CD1c-positive myeloid dendritic cell (primary cell): ENCODE measurements at regions not wholly inside any gene's neighbourhood (a gene's known extent, or its start where the extent isn't known, plus 50 kb on each side); places are given as distances from the start of the nearest gene placed in this dataset.
A peak's percentile ranks its signal among the peaks of the same experiment; 100 is the strongest.

Experiments used
- DNase-seq: peaks from one replicate; pipeline ENCODE4 v3.0.0-alpha.2; 2016; ENCODE audit errors: extremely low spot score

GRCh38 chr20:51335329-51335841 lies 207.1 kb downstream of the NFATC2 start:
- no peak for DNase-seq

DNA sequence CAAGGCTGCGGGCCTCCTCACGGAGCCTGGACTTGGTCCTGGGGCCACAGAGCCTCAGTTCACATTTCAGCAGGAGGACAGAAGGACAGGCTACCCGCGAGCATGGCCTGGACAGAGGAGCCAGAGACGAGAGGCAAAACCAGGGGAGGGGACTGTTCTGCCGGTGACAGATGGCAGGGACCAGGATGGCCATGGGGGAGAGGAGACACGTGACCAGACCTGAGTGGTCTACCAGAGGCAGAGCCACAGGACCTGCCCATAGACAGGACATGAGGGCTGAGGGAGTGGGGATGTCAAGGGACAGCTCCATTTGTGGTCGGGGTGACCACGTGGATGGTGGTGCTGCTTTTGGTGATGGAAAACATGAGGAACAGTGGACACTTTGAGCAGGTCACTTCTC lies 207.9 kb downstream of the NFATC2 start:
- DNase-seq: no peak

DNA sequence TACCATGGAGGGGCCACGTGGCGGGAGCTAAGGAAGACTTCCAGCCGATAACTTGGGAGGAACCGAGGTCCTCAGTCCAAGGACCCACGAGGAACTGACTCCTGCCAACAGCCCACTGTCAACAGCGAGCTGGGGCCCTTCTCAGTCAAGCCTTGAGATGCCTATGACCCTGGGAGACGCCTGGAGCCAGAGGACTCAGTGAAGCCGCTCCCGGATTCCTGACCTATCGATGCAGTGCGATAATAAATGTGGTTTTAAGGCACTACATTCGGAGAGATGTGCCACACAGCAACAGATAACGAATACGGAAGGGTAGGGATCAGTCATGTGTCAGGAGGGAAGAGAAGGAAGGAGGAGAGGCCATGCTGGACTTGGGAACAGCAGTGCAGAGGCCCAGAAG lies 208.5 kb downstream of the NFATC2 start:
- DNase-seq: no peak

DNA sequence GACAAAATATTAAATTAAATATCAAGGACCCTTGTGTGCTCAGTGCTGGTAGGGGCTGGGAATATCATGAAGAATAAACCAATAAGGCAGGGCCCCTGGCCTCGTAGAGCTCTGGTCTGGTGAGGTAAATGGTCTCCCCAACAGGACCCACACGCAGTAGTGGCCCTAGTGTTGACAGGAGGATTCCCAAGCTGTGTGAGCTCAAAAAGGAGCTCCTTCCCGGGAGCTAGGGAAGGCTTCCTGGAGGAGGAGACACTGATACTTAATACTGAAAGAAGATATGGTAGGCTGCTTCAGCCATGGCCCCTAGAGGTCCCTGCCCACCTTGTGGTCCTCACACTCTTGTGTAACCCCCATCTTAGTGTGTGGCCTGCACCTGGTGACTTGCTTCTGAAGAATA lies 209.1 kb downstream of the NFATC2 start:
- DNase-seq: no peak

- no peak for DNase-seq
Measured at GRCh38 chr20:51331481-51331880, 211.0 kb downstream of the NFATC2 start.

DNA sequence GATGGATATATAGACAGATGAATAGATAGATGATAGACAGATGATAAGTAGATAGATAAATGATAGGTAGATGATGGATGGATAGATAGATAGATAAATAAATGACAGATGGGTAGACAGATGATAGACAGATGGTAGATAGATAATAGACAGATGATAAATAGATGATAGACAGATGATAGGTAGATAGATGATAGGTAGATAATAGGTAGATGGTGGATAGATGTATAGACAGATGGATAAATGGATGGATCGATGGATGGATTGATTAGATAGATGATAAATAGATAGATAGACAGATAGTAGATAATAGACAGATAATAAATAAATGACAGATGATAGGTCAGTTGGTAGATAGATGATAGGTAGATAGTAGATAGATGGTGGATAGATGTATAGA lies 212.7 kb downstream of the NFATC2 start:
- no peak for DNase-seq

- no peak for DNase-seq
Measured at GRCh38 chr20:51327251-51327841, 215.2 kb downstream of the NFATC2 start.

- peak; percentile 23 for DNase-seq
Measured at GRCh38 chr20:51326201-51326819, 216.2 kb downstream of the NFATC2 start.

- no peak for DNase-seq
Measured at GRCh38 chr20:51322164-51322707, 220.3 kb downstream of the NFATC2 start.

- DNase-seq: no peak
Measured at GRCh38 chr20:51321343-51322163, 221.0 kb downstream of the NFATC2 start.

GRCh38 chr20:51319522-51319921 lies 223.0 kb downstream of the NFATC2 start:
- peak; percentile 3 for DNase-seq

- peak; percentile 43 for DNase-seq
Measured at GRCh38 chr20:51318058-51318949, 224.2 kb downstream of the NFATC2 start.

DNA sequence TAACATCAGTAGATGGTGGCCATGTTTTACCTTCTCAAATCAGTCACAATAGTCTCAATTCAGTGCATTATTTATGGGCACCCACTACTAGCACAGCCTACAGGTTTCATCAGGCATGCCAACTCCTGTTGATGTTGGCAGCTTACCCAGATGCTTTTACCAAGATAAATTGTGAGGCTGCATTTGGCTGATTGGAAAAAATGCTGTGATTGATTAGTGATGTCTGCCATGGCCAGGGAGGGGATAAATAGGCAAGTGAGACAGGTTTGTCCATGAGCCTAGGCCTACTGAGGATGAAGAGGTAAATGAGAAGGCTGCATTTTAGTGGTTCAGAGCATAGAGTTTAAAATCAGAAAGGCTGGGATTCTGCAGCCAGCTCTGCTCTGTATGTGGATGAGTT lies 227.1 kb downstream of the NFATC2 start:
- DNase-seq: no peak

DNA sequence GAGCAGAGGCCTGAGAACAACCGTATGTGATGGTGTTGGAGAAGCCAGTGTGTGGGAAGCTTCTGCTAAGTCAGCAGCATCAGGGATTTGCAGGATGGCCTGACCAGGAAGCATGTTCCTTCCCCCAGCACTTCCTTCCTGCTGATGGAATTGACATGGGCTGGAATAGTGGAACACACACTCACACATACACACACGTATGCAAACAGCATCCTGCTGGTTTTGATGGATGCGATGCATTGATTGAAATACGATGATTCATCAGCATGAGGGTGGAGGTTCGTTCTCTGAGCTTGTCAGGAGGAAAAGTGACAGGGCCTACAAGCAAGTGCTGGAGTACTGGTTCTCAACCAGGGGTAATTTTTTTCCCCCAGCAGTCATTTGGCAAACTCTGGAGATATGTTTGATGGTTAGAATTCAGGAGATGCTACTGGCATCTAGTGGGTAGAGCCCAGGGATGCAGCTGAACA lies 229.1 kb downstream of the NFATC2 start:
- DNase-seq: no peak

GRCh38 chr20:51312480-51312783 lies 230.1 kb downstream of the NFATC2 start:
- DNase-seq: no peak

DNA sequence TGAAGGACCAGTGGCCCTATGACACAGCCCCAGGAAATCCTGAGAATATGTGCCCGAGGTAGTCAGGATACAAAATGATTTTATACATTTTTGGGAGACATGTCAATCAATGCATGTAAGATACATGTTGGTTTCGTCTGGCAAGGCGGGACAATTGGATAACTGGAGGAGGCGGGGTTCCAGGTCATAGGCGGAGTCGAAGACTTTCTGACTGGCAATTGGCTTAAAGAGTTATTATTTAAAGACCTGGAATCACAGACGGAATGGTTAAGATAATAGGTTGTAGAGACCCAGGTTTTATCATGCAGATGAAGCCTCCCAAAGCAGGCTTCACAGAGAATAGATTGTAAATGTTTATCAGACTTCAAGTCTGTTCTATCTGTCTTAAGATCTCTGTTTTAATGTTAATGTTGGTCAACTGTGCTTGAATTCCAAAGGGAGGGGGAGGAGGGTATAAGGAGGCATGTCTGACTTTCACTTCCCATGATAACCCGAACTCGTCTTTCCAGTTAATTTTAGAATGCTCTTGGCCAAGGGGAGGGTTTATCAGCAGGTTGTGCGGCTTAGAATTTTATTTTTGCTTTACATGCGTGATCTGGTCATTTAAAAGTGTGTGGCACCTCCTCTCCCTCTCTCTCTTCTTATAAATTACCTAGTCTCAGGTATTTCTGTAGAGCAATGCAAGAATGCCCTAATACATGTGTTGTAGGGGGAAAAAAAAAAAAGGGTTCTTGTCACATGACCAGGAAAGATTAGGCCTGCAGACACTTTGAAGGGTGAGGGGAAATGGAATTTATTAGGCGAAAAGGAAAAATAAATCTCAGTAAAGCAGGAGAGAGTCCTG lies 230.7 kb downstream of the NFATC2 start:
- peak; percentile 29 for DNase-seq

DNA sequence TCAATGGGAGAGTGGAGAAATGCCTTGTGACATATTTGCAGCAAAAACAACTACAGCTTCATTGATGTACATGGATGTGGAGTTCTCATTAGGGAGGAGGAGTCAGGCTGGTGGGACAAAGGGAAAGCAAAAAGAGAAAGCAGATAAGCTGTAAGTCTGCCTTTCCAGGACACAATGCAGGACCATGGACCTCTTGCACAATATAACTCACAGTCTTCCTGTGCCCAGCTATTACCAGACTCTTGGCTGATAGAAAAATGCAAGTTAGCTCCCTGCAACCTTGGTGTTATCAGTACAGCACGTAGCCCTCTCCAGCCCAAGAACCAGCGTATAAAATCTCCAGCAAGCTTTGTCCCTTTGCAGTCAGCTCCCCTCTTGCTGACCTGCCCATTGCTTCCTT lies 232.3 kb downstream of the NFATC2 start:
- DNase-seq: no peak

- no peak for DNase-seq
Measured at GRCh38 chr20:51309128-51309527, 233.4 kb downstream of the NFATC2 start.

GRCh38 chr20:51306521-51307358 lies 235.8 kb downstream of the NFATC2 start:
- peak; percentile 68 for DNase-seq

DNA sequence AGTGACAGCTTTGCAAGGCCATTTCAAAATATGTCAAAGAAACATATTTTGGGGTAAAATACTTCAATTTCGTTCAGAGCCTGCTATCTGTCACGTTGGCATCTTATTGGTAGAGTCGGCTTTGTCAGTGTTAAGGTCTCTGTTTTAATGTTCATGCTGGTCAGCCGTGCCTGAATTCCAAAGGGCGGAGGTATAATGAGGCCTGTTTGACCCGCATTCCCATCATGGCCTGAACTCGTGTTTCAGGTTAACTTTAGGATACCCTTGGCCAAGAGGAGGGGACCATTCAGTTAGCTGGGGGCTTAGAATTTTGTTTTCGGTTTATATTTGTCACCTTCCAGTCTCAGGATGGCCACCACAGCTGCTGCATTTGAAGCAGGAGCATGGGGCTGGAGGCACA lies 236.4 kb downstream of the NFATC2 start:
- no peak for DNase-seq
